Naive thymus-derived CD8-positive, alpha-beta T cell (primary cell): ENCODE measurements at regions not wholly inside any gene's neighbourhood (a gene's known extent, or its start where the extent isn't known, plus 50 kb on each side); places are given as distances from the start of the nearest gene placed in this dataset.
A peak's percentile ranks its signal among the peaks of the same experiment; 100 is the strongest.
"Not testable (repeated sequence)": the region's sequence is repeated elsewhere in the genome, so short reads cannot be mapped to it uniquely, and the experiment has no call there.

Source experiments
- ATAC-seq, 2 donors: fragments of 150-1000 bp; cut with Tn5 transposase in 1 of 2; sonication (Bioruptor Pico), chemical (Tn5 transposase) in 1 of 2; 1 replicate in 1 of 2; 2 replicates in 1 of 2; pipeline ENCODE4 v1.10.0; 2021; ENCODE audit warnings: mild to moderate bottlenecking in 2 of 2, moderate library complexity in 2 of 2
- POLR2A ChIA-PET: fragments of 350-600 bp; sonication (Branson Sonifier 250); formaldehyde crosslinking; loops from one replicate; lab custom pipeline; 2021; ENCODE audit warnings: antibody characterized with exemption; lab: Charles Lee
- DNase-seq, 10 donors: peaks; one replicate each; pipeline versions ENCODE4 v3.0.0 to v3.0.0-alpha.2; 2020 to 2022
- H3K27ac Mint-ChIP-seq, 10 donors: one replicate each; pipeline ENCODE4 v1.8.0; 2020 to 2022; ENCODE audit warnings: mild to moderate bottlenecking in 10 of 10, mixed read lengths in 10 of 10, moderate library complexity in 4 of 10, inconsistent platforms in 1 of 10
- H3K27me3 Mint-ChIP-seq, 5 donors: one replicate each; pipeline ENCODE4 v1.8.0; 2021 to 2022; ENCODE audit warnings: mixed read lengths in 5 of 5
- H3K36me3 Mint-ChIP-seq, 3 donors: one replicate each; pipeline ENCODE4 v1.8.0; 2020 to 2022; ENCODE audit warnings: mixed read lengths in 3 of 3, mild to moderate bottlenecking in 2 of 3, inconsistent platforms in 1 of 3
- H3K4me1 Mint-ChIP-seq, 4 donors: one replicate each; pipeline ENCODE4 v1.8.0; 2021 to 2022; ENCODE audit warnings: mixed read lengths in 4 of 4
- H3K4me3 Mint-ChIP-seq, 10 donors: one replicate each; pipeline ENCODE4 v1.8.0; 2020 to 2022; ENCODE audit warnings: mild to moderate bottlenecking in 10 of 10, mixed read lengths in 10 of 10, moderate library complexity in 6 of 10, inconsistent platforms in 1 of 10
- H3K9me3 Mint-ChIP-seq, 9 donors: one replicate each; pipeline ENCODE4 v1.8.0; 2020 to 2022; ENCODE audit warnings: mixed read lengths in 9 of 9, mild to moderate bottlenecking in 3 of 9, inconsistent platforms in 1 of 9, moderate library complexity in 1 of 9

- peaks cover 0 to 1% (median 0%) of the 10 kb centered on the region in 9 donors for H3K9me3 Mint-ChIP-seq
- H3K4me1 Mint-ChIP-seq: peaks cover 7 to 16% (median 10%) of the 10 kb centered on the region in 4 donors
- no peaks in the 10 kb centered on the region for H3K27me3 Mint-ChIP-seq
- DNase-seq (no peak), ATAC-seq (no peak)
- POLR2A ChIA-PET: no interaction called here
- H3K27ac Mint-ChIP-seq: peak overlapping the region in 8 of 10 donors; percentile 10 to 69 (median 34)
- H3K4me3 Mint-ChIP-seq: peak overlapping the region in 2 of 10 donors; percentile 10 to 12
- H3K36me3 Mint-ChIP-seq: no peaks in the 10 kb centered on the region
Observed at GRCh38 chr21:31426235-31426797, 82.3 kb upstream of the TIAM1 start.

DNA sequence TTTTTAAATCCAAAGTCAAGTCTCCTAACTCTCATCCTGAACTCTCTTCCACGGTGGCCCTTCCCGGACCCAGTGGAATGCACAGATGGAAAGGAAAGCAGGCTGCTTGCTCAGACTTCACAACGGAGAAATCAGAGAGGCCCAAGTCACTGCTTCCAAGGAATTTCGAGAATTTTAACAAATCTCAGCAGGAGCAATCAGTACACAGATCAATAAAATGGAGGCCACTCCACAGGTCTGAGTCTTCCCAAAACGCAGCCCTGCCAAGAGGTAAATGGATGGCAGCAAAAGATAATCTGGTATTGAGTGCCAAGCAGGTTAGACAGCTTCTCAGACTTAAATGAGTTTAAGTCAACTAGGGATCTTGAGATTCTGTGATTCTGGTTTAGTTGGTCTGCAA lies 81.1 kb upstream of the TIAM1 start:
- H3K4me1 Mint-ChIP-seq: peaks cover 7 to 16% (median 10%) of the 10 kb centered on the region in 4 donors
- ATAC-seq (no peak), DNase-seq (no peak)
- POLR2A ChIA-PET: no interaction called here
- H3K4me3 Mint-ChIP-seq: no peak overlapping the region
- H3K27me3 Mint-ChIP-seq: no peaks in the 10 kb centered on the region
- no peaks in the 10 kb centered on the region for H3K9me3 Mint-ChIP-seq
- H3K27ac Mint-ChIP-seq: peak overlapping the region in 1 of 10 donors; percentile 69
- no peaks in the 10 kb centered on the region for H3K36me3 Mint-ChIP-seq

DNA sequence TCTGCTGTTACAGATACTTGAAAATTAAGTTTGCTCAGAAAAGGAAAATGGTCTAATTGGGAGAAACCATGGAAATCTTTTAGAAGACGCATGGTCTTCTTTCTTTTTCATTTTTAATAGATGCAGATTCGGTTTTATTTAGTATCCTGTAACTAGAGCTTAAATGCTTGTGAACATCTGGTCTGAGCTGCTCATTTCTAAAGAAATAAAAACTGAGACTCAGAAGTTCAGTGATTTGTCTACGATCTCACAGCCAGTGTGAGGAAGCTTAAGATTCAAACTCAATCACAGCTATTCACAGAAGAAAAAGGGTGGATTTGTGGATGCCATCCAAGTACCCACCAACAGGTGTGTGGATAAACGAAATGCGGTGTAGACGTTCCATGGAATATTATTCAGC lies 80.0 kb upstream of the TIAM1 start:
- ATAC-seq (no peak), DNase-seq (no peak)
- Mint-ChIP-seq H3K4me1 (peaks cover 7 to 16% (median 10%) of the 10 kb centered on the region in 4 donors), H3K27me3 (no peaks in the 10 kb centered on the region), H3K4me3 (no peak overlapping the region), H3K36me3 (no peaks in the 10 kb centered on the region), H3K9me3 (no peaks in the 10 kb centered on the region), H3K27ac (peak overlapping the region in 1 of 10 donors; percentile 18)
- POLR2A ChIA-PET: no interaction called here

- no peaks in the 10 kb centered on the region for H3K27me3 Mint-ChIP-seq
- H3K4me1 Mint-ChIP-seq: peaks cover under 1 to 10% (median 4%) of the 10 kb centered on the region in 4 donors
- H3K9me3 Mint-ChIP-seq: no peaks in the 10 kb centered on the region
- H3K4me3 Mint-ChIP-seq: no peak overlapping the region
- H3K27ac Mint-ChIP-seq: no peak overlapping the region
- peaks cover 0 to 2% (median 0%) of the 10 kb centered on the region in 3 donors for H3K36me3 Mint-ChIP-seq
- ATAC-seq (no peak), DNase-seq (no peak)
- POLR2A ChIA-PET: no interaction called here
Observed at GRCh38 chr21:31420988-31421387, 76.9 kb upstream of the TIAM1 start.

DNA sequence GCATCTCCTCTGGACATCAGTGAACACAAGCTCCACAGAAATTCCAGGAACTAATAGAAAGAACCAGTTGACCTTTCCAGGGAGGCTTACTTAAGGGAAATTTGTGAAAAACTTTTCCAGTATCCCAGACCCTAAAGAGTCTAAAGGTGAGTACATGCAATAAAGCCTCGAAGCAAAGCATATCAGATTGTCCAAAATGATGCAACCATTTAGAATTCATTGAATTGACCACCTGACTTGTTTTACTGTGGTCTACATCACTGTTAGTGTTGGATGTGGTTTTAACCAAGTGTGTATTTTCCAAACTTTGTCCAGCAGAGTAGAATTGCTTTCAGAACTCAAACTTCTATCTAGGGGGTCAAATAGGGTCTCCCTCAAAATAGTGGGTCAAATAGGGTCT lies 76.3 kb upstream of the TIAM1 start:
- DNase-seq: no peak
- Mint-ChIP-seq H3K27ac (no peak overlapping the region), H3K36me3 (peaks cover 0 to 2% (median 0%) of the 10 kb centered on the region in 3 donors), H3K4me3 (no peak overlapping the region), H3K9me3 (no peaks in the 10 kb centered on the region), H3K27me3 (no peaks in the 10 kb centered on the region), H3K4me1 (peaks cover 0 to 5% (median 4%) of the 10 kb centered on the region in 4 donors)
- POLR2A ChIA-PET: no interaction called here
- ATAC-seq: no peak

- H3K27ac Mint-ChIP-seq: no peak overlapping the region
- ATAC-seq (no peak), DNase-seq (no peak)
- H3K4me1 Mint-ChIP-seq: peaks cover 0 to 5% (median 2%) of the 10 kb centered on the region in 4 donors
- H3K36me3 Mint-ChIP-seq: peaks cover 0 to 2% (median 0%) of the 10 kb centered on the region in 3 donors
- no peak overlapping the region for H3K4me3 Mint-ChIP-seq
- H3K9me3 Mint-ChIP-seq: no peaks in the 10 kb centered on the region
- POLR2A ChIA-PET: no interaction called here
- H3K27me3 Mint-ChIP-seq: no peaks in the 10 kb centered on the region
Observed at GRCh38 chr21:31418377-31419001, 74.4 kb upstream of the TIAM1 start.

GRCh38 chr21:31417214-31417613 lies 73.2 kb upstream of the TIAM1 start:
- DNase-seq, H3K9me3 Mint-ChIP-seq, ATAC-seq, H3K27ac Mint-ChIP-seq, H3K4me1 Mint-ChIP-seq, H3K27me3 Mint-ChIP-seq, H3K36me3 Mint-ChIP-seq, H3K4me3 Mint-ChIP-seq: not testable (repeated sequence)
- POLR2A ChIA-PET: interaction anchor here (0.6 kb wide), 1 partner anchor 132 kb away, joined by 3 read pairs; no protein-coding TSS in a partner anchor

DNA sequence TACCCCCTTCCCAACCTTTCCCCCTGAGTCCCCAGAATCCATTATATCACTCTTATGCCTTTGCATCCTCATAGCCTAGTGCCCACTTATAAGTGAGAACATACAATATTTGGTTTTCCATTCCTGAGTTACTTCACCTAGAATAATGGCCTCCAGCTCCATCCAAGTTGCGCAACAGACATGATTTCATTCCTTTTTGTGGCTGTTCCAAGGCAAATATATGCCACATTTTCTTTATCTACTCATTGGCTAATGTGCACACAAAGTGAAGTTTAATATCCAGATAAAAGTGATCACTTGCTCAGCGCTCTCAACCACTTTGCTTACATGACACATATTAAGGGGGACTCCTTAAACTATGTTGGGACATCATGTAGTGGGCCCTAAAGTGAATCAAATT lies 72.4 kb upstream of the TIAM1 start:
- no peak for DNase-seq
- POLR2A ChIA-PET: interaction anchor here (0.6 kb wide), 1 partner anchor 133 kb away, joined by 3 read pairs; no protein-coding TSS in a partner anchor
- H3K27me3 Mint-ChIP-seq: no peaks in the 10 kb centered on the region
- H3K27ac Mint-ChIP-seq: no peak overlapping the region
- H3K4me1 Mint-ChIP-seq: peaks cover 0 to 5% (median under 1%) of the 10 kb centered on the region in 4 donors
- ATAC-seq: no peak
- no peak overlapping the region for H3K4me3 Mint-ChIP-seq
- no peaks in the 10 kb centered on the region for H3K9me3 Mint-ChIP-seq
- H3K36me3 Mint-ChIP-seq: peaks cover 0 to 2% (median 0%) of the 10 kb centered on the region in 3 donors

DNA sequence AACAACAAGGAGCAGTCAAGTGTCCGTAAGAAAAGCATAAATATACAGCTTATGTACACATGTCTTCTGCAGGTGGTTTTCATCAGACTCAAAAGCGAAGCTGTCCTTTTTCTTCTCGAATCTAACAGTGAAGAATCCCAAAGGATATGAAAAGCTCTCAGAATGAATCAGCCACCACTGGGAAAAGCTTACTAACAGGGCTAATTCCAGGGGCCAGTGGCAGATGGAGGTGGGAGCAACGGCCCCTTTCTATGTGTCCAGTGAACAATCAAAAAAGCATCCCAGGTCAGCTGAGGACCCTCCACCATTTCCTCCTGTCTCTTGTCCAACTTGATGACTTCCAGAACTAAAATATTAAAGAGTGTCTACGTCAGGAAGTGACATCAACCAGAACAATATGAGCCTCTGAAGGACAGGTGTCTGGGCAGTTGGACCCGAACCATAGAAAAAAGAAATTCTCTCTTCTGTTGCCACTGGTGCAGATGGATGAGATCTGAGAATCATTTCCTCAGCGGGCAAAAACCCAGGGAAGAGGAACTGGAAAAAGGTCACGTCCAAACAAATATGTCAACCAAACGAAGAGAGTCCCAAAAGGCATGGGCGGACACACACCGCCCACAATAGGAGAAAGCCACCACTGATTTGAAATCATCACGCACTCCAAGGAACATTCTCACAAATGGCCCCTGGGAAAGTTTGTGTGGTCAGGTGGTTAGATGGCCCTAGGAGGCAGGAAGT lies 70.4 kb upstream of the TIAM1 start:
- Mint-ChIP-seq H3K27ac (no peak overlapping the region), H3K4me3 (no peak overlapping the region), H3K27me3 (no peaks in the 10 kb centered on the region), H3K9me3 (no peaks in the 10 kb centered on the region), H3K36me3 (peaks cover 0 to 2% (median 0%) of the 10 kb centered on the region in 3 donors), H3K4me1 (peaks cover 0 to 3% (median under 1%) of the 10 kb centered on the region in 4 donors)
- ATAC-seq (no peak), DNase-seq (no peak)
- POLR2A ChIA-PET: interaction anchor here (1.0 kb wide), 1 partner anchor 16 kb away, joined by 3 read pairs; no protein-coding TSS in a partner anchor

GRCh38 chr21:31413698-31414097 lies 69.6 kb upstream of the TIAM1 start:
- DNase-seq (no peak), ATAC-seq (no peak)
- Mint-ChIP-seq H3K27me3 (no peaks in the 10 kb centered on the region), H3K4me1 (peaks cover 0 to 3% (median under 1%) of the 10 kb centered on the region in 4 donors), H3K27ac (peak overlapping the region in 2 of 10 donors; percentile 21 to 27), H3K36me3 (peaks cover 0 to 2% (median 0%) of the 10 kb centered on the region in 3 donors), H3K4me3 (no peak overlapping the region), H3K9me3 (no peaks in the 10 kb centered on the region)
- POLR2A ChIA-PET: no interaction called here

GRCh38 chr21:31410499-31411131 lies 66.6 kb upstream of the TIAM1 start:
- no peaks in the 10 kb centered on the region for H3K27me3 Mint-ChIP-seq
- H3K36me3 Mint-ChIP-seq: no peaks in the 10 kb centered on the region
- ATAC-seq: peak; percentile 82 to 94
- H3K4me3 Mint-ChIP-seq: no peak overlapping the region
- peaks cover 0 to 10% (median 4%) of the 10 kb centered on the region in 4 donors for H3K4me1 Mint-ChIP-seq
- peak in 6 of 10 donors; percentile 6 to 55 (median 33) for DNase-seq
- H3K27ac Mint-ChIP-seq: no peak overlapping the region
- H3K9me3 Mint-ChIP-seq: no peaks in the 10 kb centered on the region
- POLR2A ChIA-PET: no interaction called here

- no peak overlapping the region for H3K27ac Mint-ChIP-seq
- H3K9me3 Mint-ChIP-seq: no peaks in the 10 kb centered on the region
- no peaks in the 10 kb centered on the region for H3K36me3 Mint-ChIP-seq
- H3K4me3 Mint-ChIP-seq: no peak overlapping the region
- DNase-seq (no peak), ATAC-seq (peak in 1 of 2 donors; percentile 18)
- POLR2A ChIA-PET: interaction anchor here (0.8 kb wide), 1 partner anchor 69 kb away, joined by 3 read pairs; no protein-coding TSS in a partner anchor
- H3K27me3 Mint-ChIP-seq: no peaks in the 10 kb centered on the region
- peaks cover 3 to 14% (median 6%) of the 10 kb centered on the region in 4 donors for H3K4me1 Mint-ChIP-seq
Observed at GRCh38 chr21:31409831-31410487, 65.9 kb upstream of the TIAM1 start.
